T47D (cell line): ENCODE measurements at regions not wholly inside any gene's neighbourhood (a gene's known extent, or its start where the extent isn't known, plus 50 kb on each side); places are given as distances from the start of the nearest gene placed in this dataset.

ENCODE experiments used
- DNase-seq, 2 experiments: peaks; one replicate each; pipeline versions ENCODE4 v3.0.0 to v3.0.0-alpha.2; 2011 to 2012; ENCODE audit warnings: low read depth in 1 of 2, low spot score in 1 of 2
- JUND ChIP-seq: IDR thresholded peaks from 2 replicates; pipeline ENCODE4 v1.6.1; 2012; ENCODE audit warnings: low read depth
- in situ Hi-C: cut with HindIII; loops from 2 replicates; pipeline ENCODE4 v1.10.0; 2016; ENCODE audit warnings: low sequenced_read_pairs, low pct_unique_long_range_greater_than_20kb

DNA sequence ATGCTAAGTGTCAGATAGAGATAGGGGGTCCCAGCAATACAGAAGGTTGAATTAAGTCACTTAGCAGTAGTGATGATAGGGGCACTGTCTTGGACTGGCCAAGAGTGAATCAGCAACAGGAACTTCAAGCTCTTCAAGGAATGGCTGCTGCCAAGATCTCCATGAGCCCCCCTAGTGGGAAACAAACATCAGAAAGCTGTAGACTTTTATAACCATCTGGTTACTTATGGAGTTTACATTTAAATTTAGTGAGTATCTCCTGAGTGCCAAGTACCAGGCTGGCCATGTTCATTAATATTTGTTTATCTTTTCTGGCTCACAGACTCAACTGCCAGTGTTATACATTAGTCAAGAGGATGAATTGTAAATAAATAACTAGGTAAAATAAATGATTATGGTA lies 327.3 kb downstream of the TTLL7 start:
- no peak for TF ChIP-seq JUND
- in situ Hi-C loops: no loop called here
- no peak for DNase-seq

DNA sequence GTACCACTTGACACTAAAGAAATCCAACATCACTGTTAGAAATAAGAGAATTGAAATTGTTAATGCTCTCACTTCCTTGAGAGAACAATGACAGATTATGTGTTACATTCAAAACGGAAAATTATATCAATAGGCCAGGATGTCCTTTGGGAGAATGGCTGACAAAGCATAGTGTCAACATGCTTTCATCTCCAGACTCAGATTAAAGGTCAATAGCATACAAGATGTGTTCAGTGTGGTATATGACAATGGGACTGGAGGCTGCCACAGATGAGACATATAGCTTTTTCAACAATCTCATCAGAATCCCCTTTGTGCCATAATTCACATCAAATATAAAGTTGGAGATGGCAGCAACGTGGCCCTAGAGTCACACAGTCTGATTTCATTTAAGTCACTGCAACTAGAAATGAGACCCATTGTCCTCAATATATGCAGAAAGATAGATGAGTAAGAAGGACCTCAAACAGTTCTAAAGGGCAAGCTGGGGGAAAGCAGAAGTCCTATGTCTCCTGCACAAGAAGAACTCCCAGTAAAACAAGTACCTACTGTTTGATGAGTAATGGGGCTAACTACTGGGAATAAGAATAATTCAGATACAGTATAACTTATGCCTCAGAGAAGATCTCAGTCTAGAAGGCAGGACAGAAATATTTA lies 327.9 kb downstream of the TTLL7 start:
- no peak for DNase-seq
- in situ Hi-C loops: no loop called here
- no peak for TF ChIP-seq JUND

DNA sequence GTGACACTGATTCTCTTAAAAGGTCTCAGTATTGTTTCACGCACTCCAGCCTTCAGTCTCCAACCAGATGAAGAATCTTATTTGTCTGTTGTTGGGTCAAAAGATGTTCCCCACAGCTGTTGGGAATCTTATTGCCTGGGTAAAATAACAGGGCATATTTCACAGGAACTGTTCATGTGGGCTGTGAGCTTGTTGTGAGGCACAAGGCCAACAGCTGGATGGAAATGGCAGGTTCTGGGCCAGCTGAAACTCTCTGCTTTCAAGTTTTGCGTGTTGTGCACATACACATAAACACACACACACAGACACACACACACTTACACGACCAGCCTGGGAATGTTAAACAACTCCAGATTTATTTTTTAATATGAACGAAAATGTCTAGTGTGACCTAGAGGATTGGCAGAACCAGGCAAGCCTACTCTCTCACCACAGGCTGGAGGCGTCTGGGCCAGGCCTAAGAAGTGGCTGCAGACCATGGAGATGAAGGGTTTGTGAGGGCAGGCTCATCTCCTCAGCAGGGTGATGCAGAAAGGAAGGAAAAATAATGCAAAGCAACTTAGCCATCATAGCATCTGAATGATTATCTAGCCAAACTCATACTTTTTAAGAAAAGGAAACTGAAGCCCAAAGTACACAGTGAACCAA lies 357.0 kb downstream of the TTLL7 start:
- in situ Hi-C loops: no loop called here
- DNase-seq: no peak
- TF ChIP-seq JUND: no peak

DNA sequence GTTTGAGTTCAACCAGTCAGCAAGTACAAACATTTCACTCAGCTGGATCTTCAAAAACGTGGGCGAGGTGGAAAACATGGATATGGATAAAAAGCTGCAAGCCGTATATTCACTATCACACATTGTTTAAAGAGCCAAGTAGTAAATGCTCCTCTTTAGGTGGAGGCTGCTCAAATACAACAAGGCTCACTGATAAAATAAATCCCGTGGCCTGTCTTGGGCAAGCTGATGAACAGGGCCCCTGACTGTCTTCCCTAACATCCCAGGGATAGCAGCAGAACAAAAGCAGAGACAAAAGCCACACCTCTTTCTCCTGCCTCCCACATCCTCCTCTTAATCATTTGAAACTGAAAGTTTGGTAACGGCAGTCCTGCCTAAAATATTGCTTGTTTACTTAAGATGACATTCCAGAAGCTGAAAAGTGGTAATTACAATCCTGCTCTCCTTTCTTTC lies 357.7 kb downstream of the TTLL7 start:
- no peak for TF ChIP-seq JUND
- in situ Hi-C loops: no loop called here
- peak in 1 of 2 experiments; percentile 6 for DNase-seq

DNA sequence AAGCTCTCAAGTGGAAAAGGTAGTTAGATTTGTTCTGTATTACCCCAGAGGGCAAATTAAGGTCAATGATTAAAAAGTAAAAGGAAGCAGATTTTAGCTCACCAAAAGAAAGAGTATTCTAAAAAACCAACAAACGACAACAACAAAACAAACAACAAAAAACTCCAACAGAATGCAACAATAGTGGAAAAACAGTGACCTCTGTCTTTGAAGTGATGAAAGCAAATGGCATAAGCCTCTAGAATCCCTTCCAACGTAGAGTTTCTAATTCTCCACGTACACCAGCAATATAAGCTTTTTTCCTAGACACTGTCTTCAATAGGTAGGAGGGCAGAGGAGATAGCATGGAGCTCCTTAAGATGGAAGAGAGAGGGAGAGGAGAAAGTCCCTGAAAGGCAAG lies 359.1 kb downstream of the TTLL7 start:
- TF ChIP-seq JUND: no peak
- in situ Hi-C loops: no loop called here
- no peak for DNase-seq

DNA sequence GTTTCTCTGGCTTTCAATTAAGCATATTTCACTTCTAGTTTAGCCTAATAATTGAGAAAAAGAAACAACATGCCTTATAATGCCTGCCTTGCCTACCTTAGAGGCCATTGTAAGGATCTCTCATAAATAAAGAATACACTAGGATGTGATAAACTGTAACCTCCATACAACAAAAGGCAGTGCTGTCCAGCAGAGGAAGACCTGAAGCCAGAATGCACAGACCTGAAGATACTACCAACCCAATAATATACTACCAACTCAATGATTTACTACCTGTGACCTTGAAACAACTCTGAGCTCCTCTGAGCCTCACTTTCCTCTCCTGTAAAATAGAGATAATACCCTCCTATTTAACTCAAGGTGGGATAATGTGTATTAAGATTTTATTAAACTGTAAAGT lies 361.3 kb downstream of the TTLL7 start:
- DNase-seq: no peak
- in situ Hi-C loops: no loop called here
- no peak for TF ChIP-seq JUND

DNA sequence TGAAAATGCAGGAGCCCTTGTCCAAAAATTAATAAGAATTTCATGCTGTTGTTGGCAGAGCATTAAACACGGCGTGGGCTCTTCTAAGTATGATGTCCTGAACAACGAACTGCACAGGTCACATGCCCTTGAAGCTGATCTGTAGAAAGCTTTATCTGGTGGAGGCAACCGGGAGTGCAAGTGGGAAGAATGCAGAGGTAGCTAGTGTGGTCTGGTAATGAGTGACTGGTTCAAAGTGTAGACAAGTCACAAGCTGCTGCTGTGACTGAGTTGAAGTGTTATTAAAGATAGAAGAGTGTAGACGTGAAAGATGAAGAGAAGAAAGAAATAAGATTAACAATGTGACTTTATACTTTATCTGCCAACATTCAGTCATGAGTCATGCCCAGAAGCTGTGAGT lies 361.9 kb downstream of the TTLL7 start:
- no peak for TF ChIP-seq JUND
- in situ Hi-C loops: no loop called here
- DNase-seq: no peak

DNA sequence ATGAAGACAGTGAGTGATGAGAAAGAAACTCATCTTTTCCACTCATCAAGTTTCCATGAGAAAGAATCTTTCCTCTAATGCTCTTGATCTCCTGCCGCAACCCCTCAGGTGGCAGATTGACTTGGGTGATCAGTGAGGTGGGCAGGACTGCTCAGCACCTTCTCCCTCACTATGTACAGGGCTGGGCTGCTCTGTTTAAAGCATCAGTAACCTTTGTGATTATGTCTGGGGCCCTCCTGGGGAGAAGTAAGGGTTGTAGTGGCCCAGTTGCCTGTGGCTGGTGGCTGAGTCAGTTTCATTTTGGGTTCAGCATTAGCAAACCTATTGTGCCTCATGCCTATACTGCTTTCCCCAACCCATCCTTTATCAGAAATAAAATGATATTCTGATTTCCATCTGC lies 366.0 kb downstream of the TTLL7 start:
- TF ChIP-seq JUND: no peak
- in situ Hi-C loops: no loop called here
- DNase-seq: no peak

DNA sequence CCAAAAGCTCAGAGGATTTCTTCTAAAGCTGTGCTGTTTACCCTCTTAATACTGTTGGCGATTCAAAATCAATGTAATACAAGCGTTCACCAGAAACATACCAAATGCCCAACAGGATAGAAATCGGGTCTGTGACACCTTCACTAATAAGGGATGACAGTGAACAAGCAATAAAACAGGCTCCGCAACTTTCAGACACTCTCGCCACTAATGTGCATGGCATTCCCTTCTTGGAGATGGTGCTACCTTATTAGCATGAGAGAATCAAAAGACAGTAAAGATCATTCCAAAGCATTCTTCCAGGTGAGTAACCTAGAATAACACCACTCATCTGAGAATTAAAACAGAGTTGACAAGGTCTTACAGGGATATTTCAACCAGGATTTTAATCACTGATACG lies 367.1 kb downstream of the TTLL7 start:
- no peak for TF ChIP-seq JUND
- peak in 1 of 2 experiments; percentile 24 for DNase-seq
- in situ Hi-C loops: no loop called here

DNA sequence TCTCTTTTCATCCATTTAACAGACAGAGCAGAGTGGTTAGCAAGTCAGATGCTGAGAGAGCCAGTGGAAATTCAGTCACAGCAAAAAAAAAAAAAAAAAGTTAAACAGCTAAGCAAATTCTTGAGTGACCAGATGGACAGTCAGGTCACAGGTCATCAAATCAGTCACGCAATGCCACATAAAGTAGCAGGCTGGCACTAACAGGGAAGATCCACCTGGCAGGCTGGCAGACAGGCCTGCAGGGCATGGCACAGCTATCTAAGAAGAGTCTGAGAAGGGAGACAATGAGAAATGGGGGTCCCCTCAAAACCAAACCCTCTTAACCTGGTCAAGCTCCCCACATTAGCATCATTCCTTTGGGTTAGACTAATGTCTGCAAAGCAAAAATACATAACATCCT lies 371.9 kb downstream of the TTLL7 start:
- in situ Hi-C loops: no loop called here
- no peak for DNase-seq
- no peak for TF ChIP-seq JUND

DNA sequence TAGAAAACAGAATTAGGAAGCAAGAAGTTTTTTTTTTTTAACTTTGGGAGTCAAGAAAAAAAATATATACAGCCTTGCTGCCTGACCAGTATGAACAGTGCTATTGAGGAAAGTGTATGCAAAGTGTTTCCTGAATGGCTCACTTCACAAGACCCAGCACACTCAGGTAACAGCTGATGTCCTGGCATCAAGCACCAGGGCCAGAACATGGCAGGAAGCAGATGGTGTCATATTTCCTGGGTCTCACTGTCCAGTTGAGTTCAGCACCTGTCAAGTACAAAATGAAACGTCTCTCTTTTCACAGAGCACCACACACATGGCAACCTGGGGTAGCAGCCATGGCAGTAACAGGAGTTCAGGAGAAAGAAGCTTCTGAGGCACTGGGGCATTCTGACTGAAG lies 372.3 kb downstream of the TTLL7 start:
- TF ChIP-seq JUND: no peak
- in situ Hi-C loops: no loop called here
- DNase-seq: peak in 1 of 2 experiments; percentile 34

DNA sequence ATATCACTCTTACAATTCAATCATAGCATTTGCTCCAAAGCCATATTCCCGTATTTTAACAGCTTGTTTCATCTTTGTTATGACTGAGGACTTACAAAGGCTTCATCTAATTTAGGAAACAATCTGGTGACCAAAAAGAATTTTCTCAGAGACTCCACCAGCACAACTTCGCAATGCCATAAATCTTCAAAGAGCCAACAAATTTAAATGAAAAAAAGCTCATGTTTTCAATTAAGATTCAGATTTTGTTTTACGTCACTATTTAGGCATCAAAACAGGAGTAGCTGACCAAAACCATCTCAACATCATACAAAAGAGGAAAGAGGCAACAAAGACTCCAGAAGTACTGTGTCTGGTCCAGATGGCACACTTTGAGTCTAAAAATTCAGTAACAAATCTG lies 373.3 kb downstream of the TTLL7 start:
- DNase-seq: no peak
- in situ Hi-C loops: no loop called here

DNA sequence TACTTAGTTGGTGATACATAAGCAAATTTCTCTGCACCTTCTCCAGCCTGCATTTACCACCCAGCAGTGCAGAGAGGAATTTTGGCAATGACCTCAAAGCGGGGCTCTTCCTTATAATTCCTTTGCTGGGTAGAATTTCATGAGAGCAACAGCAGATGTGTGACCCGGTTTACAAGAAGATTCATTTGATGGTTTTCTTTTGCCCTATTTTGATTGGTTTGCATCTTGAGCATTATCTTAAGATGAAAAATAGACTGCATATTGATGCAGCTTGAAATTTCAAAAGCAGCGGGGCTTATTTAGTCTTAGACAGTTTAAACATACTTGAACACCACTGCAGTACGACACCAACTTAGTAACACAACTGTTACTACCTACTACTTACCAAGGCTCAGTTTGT lies 378.9 kb downstream of the TTLL7 start:
- no peak for TF ChIP-seq JUND
- in situ Hi-C loops: no loop called here
- no peak for DNase-seq

More for the DNA sequence above, 373.3 kb downstream of the TTLL7 start:
- TF ChIP-seq JUND: no peak

DNA sequence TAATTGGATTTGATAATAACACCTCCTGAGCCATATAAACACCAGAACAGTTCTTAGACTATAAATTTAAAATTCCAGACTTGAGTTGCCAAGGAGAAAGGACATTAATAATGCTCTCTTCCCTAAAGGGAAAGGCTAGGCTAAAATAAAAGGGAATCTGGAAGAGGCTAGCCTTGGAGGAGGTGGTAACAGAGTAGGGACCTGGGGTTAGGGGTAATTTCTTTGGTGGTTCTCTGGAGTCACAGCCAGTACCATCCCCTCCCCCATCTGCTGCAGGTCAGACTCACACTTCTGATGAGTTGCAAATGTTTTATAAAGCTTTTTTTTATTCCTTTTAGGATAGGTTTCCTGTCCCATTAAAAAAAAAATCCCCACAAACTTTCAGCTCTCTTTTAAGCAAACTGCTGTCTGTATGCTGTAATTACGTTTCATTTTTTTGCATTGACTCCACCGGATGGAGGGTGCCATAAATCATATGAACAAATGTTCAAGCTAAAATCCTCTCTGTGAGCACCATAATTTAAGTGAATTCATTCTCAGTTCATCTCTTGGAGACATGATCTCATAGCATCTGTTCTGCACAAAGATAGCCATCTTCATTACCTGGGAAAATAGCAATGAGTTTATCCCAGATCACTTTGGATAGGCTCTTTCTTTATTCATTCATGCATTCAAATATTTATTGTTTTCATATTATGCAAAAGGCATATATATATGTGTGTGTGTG lies 379.6 kb downstream of the TTLL7 start:
- in situ Hi-C loops: no loop called here

More for the DNA sequence above, 379.6 kb downstream of the TTLL7 start:
- no peak for TF ChIP-seq JUND
- DNase-seq: no peak
